Mesodermal cell (in vitro differentiated cells): ENCODE measurements at regions not wholly inside any gene's neighbourhood (a gene's known extent, or its start where the extent isn't known, plus 50 kb on each side); places are given as distances from the start of the nearest gene placed in this dataset.
"Not testable (repeated sequence)": the region's sequence is repeated elsewhere in the genome, so short reads cannot be mapped to it uniquely, and the experiment has no call there.

ENCODE experiments used
- H3K27ac ChIP-seq: 2 replicates; pipeline ENCODE4 v1.7.0; 2013; ENCODE audit warnings: mild to moderate bottlenecking, low read depth, low read length, moderate library complexity; ENCODE audit not compliant: severe bottlenecking
- H3K36me3 ChIP-seq: 2 replicates; pipeline ENCODE4 v1.7.1; 2013; ENCODE audit warnings: mild to moderate bottlenecking, low read length, moderate library complexity; ENCODE audit not compliant: control insufficient read depth, insufficient read depth
- H3K4me1 ChIP-seq: one replicate; pipeline ENCODE4 v1.7.1; 2013; ENCODE audit warnings: mild to moderate bottlenecking, low read length; ENCODE audit not compliant: insufficient read depth, control insufficient read depth, poor library complexity, severe bottlenecking
- H3K4me3 ChIP-seq: 2 replicates; pipeline ENCODE4 v1.7.0; 2013; ENCODE audit warnings: low read length, control low read depth, mild to moderate bottlenecking; ENCODE audit not compliant: insufficient read depth, poor library complexity, severe bottlenecking; ENCODE audit errors: extremely low read depth
- H3K9me3 ChIP-seq: 2 replicates; pipeline ENCODE4 v1.7.1; 2013; ENCODE audit warnings: mild to moderate bottlenecking, low read length, moderate library complexity; ENCODE audit not compliant: control insufficient read depth
- WGBS, 2 experiments: methylation state at CpG; one replicate each; pipeline ENCODE4 v1.1.5; 2013; ENCODE audit warnings: missing lambda C conversion rate in 2 of 2; ENCODE audit not compliant: insufficient coverage in 2 of 2; 5-methylcytosine and 5-hydroxymethylcytosine counted together

- H3K4me1 ChIP-seq: peaks cover 3% of the 10 kb centered on the region
- H3K9me3 ChIP-seq: no peaks in the 10 kb centered on the region
- H3K4me3 ChIP-seq: no peak overlapping the region
- no peak overlapping the region for H3K27ac ChIP-seq
- H3K36me3 ChIP-seq: no peaks in the 10 kb centered on the region
- 83 to 85% methylated on average over 3 of the region's 5 CpGs for WGBS, 2 experiments
Measured at GRCh38 chr20:41701588-41702348, 83.6 kb upstream of the CHD6 start.

DNA sequence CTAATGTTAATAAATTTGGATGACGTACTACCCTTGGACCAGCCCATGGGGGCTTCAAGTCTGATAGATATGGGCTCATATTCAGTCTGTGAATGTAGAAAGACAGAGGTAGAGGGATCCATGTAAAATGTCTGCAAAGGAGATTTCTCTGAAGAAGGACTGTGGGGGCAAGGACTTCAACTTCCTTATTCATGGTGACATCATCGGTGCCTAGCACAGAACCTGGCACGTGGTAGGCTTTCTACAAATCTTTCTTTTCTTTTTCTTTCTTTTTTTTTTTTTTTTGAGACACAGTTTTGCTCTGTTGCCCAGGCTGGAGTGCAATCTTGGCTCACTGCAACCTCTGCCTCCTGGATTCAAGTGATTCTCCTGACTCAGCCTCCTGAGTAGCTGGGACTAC is 81.5 kb upstream of the CHD6 start:
- not testable (repeated sequence) for H3K36me3 ChIP-seq, H3K27ac ChIP-seq, H3K9me3 ChIP-seq, H3K4me3 ChIP-seq, H3K4me1 ChIP-seq
- 80 to 100% methylated on average over 2 of the region's 3 CpGs for WGBS, 2 experiments

- Histone ChIP-seq H3K27ac (no peak overlapping the region), H3K4me3 (no peak overlapping the region), H3K9me3 (no peaks in the 10 kb centered on the region), H3K4me1 (peaks cover 5% of the 10 kb centered on the region), H3K36me3 (no peaks in the 10 kb centered on the region)
- WGBS, 2 experiments: 82 to 86% methylated on average over 5 of the region's 6 CpGs
Measured at GRCh38 chr20:41697861-41698559, 79.8 kb upstream of the CHD6 start.

GRCh38 chr20:41696428-41696827 is 78.3 kb upstream of the CHD6 start:
- WGBS, 2 experiments: 79 to 82% methylated on average over 3 of the region's 3 CpGs
- Histone ChIP-seq H3K27ac (peak overlapping the region; percentile 62), H3K4me3 (no peak overlapping the region), H3K36me3 (no peaks in the 10 kb centered on the region), H3K9me3 (no peaks in the 10 kb centered on the region), H3K4me1 (peaks cover 5% of the 10 kb centered on the region)

- Histone ChIP-seq H3K36me3 (no peaks in the 10 kb centered on the region), H3K9me3 (no peaks in the 10 kb centered on the region), H3K27ac (no peak overlapping the region), H3K4me3 (no peak overlapping the region), H3K4me1 (peaks cover 5% of the 10 kb centered on the region)
- 100% methylated on average over 1 to 2 of the region's 2 CpGs for WGBS, 2 experiments
Measured at GRCh38 chr20:41694796-41695195, 76.6 kb upstream of the CHD6 start.

DNA sequence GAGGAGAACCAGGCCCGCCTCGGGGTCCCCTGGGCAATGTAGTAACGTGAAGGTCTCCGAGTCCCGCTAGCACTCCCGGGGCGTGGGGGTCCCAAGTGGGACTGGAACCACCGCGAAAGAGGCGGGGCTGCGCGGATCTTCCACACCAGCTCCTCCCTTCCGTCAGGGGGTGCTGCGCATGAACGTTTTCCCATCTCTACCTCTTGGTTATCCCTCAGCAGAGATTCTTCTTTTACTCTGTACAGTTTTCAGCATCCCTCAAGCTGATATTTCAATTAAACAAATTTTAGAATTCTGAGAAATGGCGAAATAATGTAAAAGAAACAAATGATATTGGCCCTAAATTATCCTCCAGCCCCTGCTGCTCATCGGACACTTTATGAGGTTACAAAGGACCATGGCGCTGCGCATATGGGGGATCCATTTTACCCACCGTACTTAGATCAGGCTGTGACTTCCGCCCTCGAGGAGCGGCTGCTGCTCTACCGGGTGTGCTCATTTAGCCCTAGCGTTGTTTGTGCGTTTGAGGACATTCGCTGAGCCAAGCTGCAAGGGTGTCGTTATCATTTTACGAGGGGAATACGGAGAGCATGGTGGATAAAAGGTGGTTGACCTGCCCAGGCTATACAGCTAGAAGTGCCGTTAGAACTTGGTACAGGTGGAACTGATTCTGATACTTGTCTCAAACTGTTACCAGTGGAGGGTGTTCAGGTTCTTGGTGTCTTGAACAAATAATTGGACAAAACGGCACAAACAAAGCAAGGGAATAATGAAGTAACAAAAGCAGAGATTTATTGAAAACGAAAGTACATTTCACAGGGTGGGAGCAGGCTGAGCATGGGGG is 75.2 kb upstream of the CHD6 start:
- Histone ChIP-seq H3K36me3 (no peaks in the 10 kb centered on the region), H3K4me3 (peak overlapping the region; percentile 64), H3K9me3 (no peaks in the 10 kb centered on the region), H3K4me1 (peaks cover 5% of the 10 kb centered on the region), H3K27ac (peak overlapping the region; percentile 79)
- WGBS, 2 experiments: 1 to 2% methylated on average over 25 to 30 of the region's 33 CpGs

DNA sequence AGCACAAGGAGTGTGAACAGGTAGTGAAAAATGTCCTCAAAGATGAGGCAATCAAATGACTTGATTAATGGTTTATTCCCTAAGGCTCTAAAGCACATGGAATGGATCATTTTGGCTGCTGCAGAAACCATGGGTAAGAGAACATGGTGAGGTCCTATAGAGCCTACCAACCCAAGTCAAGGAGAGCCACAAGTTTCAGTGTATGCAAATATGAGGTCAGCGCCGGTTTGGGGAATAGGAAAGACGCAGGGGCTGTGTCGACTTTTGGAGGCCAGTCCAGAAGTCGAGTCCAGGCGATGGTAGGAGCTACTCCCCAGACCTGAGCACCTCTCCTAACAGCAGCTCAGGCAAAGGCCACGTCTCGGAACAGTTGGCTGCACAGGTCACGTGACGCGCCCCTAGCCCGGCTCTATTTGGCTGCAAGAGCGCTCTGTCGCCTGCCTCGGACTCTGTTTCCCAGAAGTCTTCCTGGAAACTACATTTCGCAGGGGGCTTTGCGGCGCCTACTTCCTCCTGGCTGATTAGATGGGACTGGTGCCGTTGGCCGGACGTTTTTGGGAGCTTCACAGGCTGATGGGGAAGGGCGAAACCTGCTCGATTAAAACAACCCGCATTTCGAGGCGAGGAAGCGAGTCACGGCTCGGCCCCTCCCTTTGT is 74.4 kb upstream of the CHD6 start:
- H3K36me3 ChIP-seq: no peaks in the 10 kb centered on the region
- WGBS, 2 experiments: 1 to 15% methylated on average over 18 to 24 of the region's 29 CpGs
- H3K4me3 ChIP-seq: peak overlapping the region; percentile 64
- H3K4me1 ChIP-seq: peaks cover 5% of the 10 kb centered on the region
- no peaks in the 10 kb centered on the region for H3K9me3 ChIP-seq
- H3K27ac ChIP-seq: peak overlapping the region; percentile 79

DNA sequence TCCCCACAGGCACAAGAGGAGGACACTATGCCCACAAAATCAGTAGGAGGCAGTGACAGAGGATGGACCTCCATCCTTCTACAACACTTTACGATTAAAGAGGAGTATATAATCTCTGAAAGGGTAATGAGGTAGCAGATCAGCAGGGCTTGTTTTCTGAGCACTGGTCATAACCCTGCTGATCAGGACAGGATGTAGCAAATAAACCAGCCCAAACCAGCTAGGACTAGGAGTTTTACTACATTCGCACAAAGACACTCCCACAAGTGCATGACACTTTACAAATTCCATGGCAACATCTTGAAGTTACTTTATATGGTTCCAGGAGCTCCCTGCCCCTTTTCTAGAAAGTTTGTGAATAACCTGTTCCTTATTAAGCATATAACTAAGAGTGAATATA is 73.3 kb upstream of the CHD6 start:
- H3K36me3 ChIP-seq: no peaks in the 10 kb centered on the region

DNA sequence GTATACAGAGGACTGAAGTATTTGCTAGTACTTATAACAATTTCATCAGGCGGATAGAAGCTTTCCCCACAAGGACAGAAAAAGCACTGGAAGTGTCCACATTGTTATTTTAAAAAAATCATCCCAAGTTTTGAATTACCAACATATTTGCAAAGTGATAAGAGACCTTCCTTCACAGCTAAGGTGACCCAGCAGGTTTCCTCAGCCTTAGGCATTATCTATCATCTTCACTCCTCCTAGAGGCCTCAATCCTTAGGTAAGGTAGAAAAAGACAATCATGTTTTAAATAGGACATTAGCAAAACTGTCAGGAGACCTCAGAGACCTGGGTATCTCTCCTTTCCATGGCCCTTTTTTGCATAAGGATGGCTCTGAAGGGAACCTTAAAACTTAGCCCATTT is 72.5 kb upstream of the CHD6 start:
- H3K4me3 ChIP-seq: no peak overlapping the region
- no peaks in the 10 kb centered on the region for H3K36me3 ChIP-seq
- no peak overlapping the region for H3K27ac ChIP-seq
- H3K9me3 ChIP-seq: no peaks in the 10 kb centered on the region
- no peaks in the 10 kb centered on the region for H3K4me1 ChIP-seq
- WGBS, 2 experiments: 100% methylated on average over 1 of the region's 1 CpG; no CpG with 5 or more reads in 1 of the 2 experiments

More for the DNA sequence above, 73.3 kb upstream of the CHD6 start:
- H3K9me3 ChIP-seq: no peaks in the 10 kb centered on the region
- no peaks in the 10 kb centered on the region for H3K4me1 ChIP-seq
- 92 to 100% methylated on average over 1 to 2 of the region's 2 CpGs for WGBS, 2 experiments
- no peak overlapping the region for H3K4me3 ChIP-seq
- H3K27ac ChIP-seq: no peak overlapping the region

DNA sequence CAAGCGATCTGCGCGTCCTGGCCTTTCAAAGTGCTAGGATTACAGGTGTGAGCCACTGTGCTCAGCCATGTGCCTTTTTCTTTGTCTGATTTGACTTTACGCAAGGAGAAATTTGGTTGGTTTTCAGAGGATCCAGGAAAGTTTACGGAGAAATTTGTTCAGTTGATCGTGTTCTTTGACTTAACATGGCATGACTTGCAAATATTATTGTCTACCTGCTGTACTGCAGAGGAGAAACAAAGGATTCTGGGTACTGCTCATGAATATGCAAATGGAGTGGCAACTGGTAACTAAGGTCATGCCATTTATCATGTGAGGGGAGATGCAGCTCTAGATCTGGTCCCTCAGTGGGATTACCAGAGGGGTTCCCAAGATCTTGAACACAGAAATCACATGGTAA is 68.8 kb upstream of the CHD6 start:
- WGBS, 2 experiments: 93 to 100% methylated on average over 3 to 6 of the region's 6 CpGs
- Histone ChIP-seq H3K27ac (no peak overlapping the region), H3K36me3 (no peaks in the 10 kb centered on the region), H3K4me3 (no peak overlapping the region), H3K4me1 (no peaks in the 10 kb centered on the region), H3K9me3 (no peaks in the 10 kb centered on the region)
